ENCODE measurements at regions not wholly inside any gene's neighbourhood (a gene's known extent, or its start where the extent isn't known, plus 50 kb on each side); places are given as distances from the start of the nearest gene placed in this dataset.

DNA sequence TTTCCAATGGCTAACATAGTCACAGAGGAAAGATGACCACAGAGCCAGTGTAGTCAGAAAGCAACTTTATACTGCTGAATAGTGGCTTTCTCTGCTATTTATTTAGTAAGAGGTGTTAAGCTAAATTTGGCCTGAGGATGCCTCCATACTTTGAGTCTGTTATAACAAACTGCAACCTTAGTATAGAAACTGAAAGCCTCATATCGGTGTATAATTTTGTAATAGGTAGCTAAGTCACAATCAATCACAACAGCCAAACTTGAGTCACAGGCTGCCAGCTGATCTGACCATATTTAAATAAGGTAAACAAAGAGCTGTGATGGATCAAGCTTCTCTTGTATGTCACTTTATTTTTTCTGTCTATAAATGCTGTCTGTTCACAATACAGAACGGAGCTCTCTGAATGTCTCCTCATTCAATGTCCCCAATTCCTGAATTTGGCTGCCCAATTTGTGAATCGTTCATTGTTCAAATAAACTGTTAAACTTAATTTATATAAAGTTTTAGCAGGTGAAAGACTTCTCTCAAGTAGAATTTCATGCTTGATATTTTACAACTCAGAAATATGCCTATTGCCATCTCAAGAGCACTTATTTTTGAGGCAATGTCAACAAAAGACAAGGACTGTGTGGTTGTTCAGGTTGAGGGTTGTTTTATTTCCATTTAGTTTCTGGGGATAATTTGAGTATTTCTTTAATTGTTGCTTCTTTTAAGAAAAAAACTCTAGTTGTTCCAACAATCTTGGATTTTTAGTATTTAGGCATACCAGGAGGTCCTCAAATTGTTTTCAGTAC, 339.7 kb upstream of the B3GALT2 start:
- ATAC-seq (no peak), DNase-seq (no peak)
- no peak overlapping the region for H3K27ac ChIP-seq (ENCODE audit: low read length)
- TF ChIP-seq, protein P1, sequence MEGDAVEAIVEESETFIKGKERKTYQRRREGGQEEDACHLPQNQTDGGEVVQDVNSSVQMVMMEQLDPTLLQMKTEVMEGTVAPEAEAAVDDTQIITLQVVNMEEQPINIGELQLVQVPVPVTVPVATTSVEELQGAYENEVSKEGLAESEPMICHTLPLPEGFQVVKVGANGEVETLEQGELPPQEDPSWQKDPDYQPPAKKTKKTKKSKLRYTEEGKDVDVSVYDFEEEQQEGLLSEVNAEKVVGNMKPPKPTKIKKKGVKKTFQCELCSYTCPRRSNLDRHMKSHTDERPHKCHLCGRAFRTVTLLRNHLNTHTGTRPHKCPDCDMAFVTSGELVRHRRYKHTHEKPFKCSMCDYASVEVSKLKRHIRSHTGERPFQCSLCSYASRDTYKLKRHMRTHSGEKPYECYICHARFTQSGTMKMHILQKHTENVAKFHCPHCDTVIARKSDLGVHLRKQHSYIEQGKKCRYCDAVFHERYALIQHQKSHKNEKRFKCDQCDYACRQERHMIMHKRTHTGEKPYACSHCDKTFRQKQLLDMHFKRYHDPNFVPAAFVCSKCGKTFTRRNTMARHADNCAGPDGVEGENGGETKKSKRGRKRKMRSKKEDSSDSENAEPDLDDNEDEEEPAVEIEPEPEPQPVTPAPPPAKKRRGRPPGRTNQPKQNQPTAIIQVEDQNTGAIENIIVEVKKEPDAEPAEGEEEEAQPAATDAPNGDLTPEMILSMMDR (IDR thresholded peaks at IDR 0.05): no peak
- H3K36me3 ChIP-seq (ENCODE audit: control insufficient read depth, insufficient read depth, low read length): no peaks in the 10 kb centered on the region
- 100% methylated on average over 1 of the region's 3 CpGs for WGBS (ENCODE audit: insufficient coverage)
- intact Hi-C loops (cut with micrococcal nuclease): no loop called here
- Mint-ChIP-seq H3K27ac (no peak overlapping the region), H3K4me1 (no peaks in the 10 kb centered on the region), H3K27me3 (ENCODE audit: low read depth in 2 of 2) (no peaks in the 10 kb centered on the region), H3K36me3 (no peaks in the 10 kb centered on the region), H3K9me3 (no peaks in the 10 kb centered on the region), H3K4me3 (no peak overlapping the region)
- H3K9me3 ChIP-seq (ENCODE audit: control insufficient read depth, insufficient read depth, low read length): no peaks in the 10 kb centered on the region
- no peaks in the 10 kb centered on the region for H3K27me3 ChIP-seq (ENCODE audit: control insufficient read depth, insufficient read depth, low read length)
- H3K4me1 ChIP-seq (ENCODE audit: control insufficient read depth, insufficient read depth, low read length): no peaks in the 10 kb centered on the region
- H3K4me3 ChIP-seq (ENCODE audit: low read length): no peak overlapping the region

DNA sequence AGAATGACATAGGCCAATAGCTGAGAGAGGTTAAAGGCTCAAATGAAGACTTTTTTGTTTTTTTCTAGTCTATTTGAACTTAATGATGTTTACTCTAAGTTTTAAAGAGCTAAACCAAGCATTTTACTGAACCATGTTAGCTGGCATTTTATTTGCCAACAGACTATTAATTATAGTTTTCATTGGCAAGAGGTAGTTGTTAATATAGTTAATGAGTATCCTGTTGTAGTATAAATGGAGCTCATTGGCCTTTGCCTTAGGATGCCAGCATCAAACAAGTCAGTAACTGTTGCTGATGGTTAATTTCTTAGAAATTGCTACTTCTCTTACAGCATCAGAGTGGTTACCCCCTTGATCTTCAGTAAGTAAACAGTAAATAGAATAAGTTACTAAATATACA, 339.0 kb upstream of the B3GALT2 start:
- Mint-ChIP-seq H3K4me3 (no peak overlapping the region), H3K27me3 (ENCODE audit: low read depth in 2 of 2) (no peaks in the 10 kb centered on the region), H3K9me3 (no peaks in the 10 kb centered on the region), H3K27ac (no peak overlapping the region), H3K4me1 (no peaks in the 10 kb centered on the region), H3K36me3 (no peaks in the 10 kb centered on the region)
- intact Hi-C loops (cut with micrococcal nuclease): no loop called here
- Histone ChIP-seq H3K36me3 (ENCODE audit: control insufficient read depth, insufficient read depth, low read length) (no peaks in the 10 kb centered on the region), H3K4me1 (ENCODE audit: control insufficient read depth, insufficient read depth, low read length) (no peaks in the 10 kb centered on the region), H3K9me3 (ENCODE audit: control insufficient read depth, insufficient read depth, low read length) (no peaks in the 10 kb centered on the region), H3K27ac (ENCODE audit: low read length) (no peak overlapping the region), H3K27me3 (ENCODE audit: control insufficient read depth, insufficient read depth, low read length) (no peaks in the 10 kb centered on the region), H3K4me3 (ENCODE audit: low read length) (no peak overlapping the region)
- TF ChIP-seq, protein P1 (IDR thresholded peaks at IDR 0.05): no peak
- DNase-seq (no peak), ATAC-seq (no peak)

DNA sequence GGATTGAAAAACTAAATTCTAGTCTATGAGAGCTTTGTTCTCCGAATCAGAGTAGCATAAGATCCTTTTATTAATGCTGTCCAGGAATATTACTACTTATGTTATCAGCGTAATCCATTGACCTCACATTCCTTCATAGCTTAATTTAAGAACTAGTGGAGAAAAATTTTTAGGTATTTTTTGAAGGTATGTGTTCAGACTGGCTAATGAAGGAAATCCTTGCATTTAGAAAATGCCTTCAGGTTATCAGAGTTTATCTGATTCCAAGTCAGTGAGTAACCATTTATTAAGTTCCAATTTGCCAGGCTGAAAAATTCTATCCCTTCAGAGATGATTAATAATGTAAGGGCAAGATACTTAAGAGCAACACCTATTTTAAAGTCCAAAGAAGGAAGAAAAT, 338.2 kb upstream of the B3GALT2 start:
- no peaks in the 10 kb centered on the region for H3K36me3 ChIP-seq (ENCODE audit: control insufficient read depth, insufficient read depth, low read length)
- Mint-ChIP-seq H3K4me1 (no peaks in the 10 kb centered on the region), H3K4me3 (no peak overlapping the region), H3K27me3 (ENCODE audit: low read depth in 2 of 2) (no peaks in the 10 kb centered on the region), H3K36me3 (no peaks in the 10 kb centered on the region), H3K9me3 (no peaks in the 10 kb centered on the region), H3K27ac (no peak overlapping the region)
- no CpG with 5 or more reads among the region's 2 CpGs for WGBS (ENCODE audit: insufficient coverage)
- H3K27me3 ChIP-seq (ENCODE audit: control insufficient read depth, insufficient read depth, low read length): no peaks in the 10 kb centered on the region
- no peaks in the 10 kb centered on the region for H3K9me3 ChIP-seq (ENCODE audit: control insufficient read depth, insufficient read depth, low read length)
- DNase-seq (no peak), ATAC-seq (no peak)
- no peaks in the 10 kb centered on the region for H3K4me1 ChIP-seq (ENCODE audit: control insufficient read depth, insufficient read depth, low read length)
- intact Hi-C loops (cut with micrococcal nuclease): no loop called here
- no peak overlapping the region for H3K4me3 ChIP-seq (ENCODE audit: low read length)
- H3K27ac ChIP-seq (ENCODE audit: low read length): no peak overlapping the region
- TF ChIP-seq, protein P1 (IDR thresholded peaks at IDR 0.05): no peak

DNA sequence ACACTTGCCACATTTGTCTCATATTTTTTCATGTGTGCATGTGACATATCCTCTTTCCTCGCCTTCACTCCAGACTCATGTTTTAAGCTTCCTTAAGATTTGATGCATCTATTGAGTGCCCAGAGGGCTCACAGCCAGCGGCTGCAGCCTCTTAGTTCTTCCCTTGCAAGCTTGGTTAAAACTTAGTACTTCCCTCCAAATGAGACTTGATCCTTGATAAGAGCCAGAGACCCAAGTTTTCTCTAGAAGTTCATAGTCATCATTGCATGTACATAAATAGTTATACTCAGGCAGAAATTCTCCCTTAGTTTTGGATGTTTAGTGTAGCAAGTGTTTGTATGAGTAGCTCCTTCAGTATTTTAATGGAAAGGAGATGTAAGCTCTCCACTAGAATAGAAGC, 337.6 kb upstream of the B3GALT2 start:
- no peak overlapping the region for H3K27ac Mint-ChIP-seq
- H3K4me1 Mint-ChIP-seq: no peaks in the 10 kb centered on the region
- no peak for DNase-seq
- no peak overlapping the region for H3K4me3 ChIP-seq (ENCODE audit: low read length)
- no peak for ATAC-seq
- no peaks in the 10 kb centered on the region for H3K4me1 ChIP-seq (ENCODE audit: control insufficient read depth, insufficient read depth, low read length)
- no peak overlapping the region for H3K4me3 Mint-ChIP-seq
- H3K9me3 ChIP-seq (ENCODE audit: control insufficient read depth, insufficient read depth, low read length): no peaks in the 10 kb centered on the region
- no peaks in the 10 kb centered on the region for H3K9me3 Mint-ChIP-seq
- intact Hi-C loops (cut with micrococcal nuclease): no loop called here
- WGBS (ENCODE audit: insufficient coverage): 94% methylated on average over 2 of the region's 2 CpGs
- TF ChIP-seq, protein P1 (IDR thresholded peaks at IDR 0.05): no peak
- no peak overlapping the region for H3K27ac ChIP-seq (ENCODE audit: low read length)
- no peaks in the 10 kb centered on the region for H3K27me3 Mint-ChIP-seq (ENCODE audit: low read depth in 2 of 2)
- no peaks in the 10 kb centered on the region for H3K36me3 ChIP-seq (ENCODE audit: control insufficient read depth, insufficient read depth, low read length)
- H3K36me3 Mint-ChIP-seq: no peaks in the 10 kb centered on the region
- H3K27me3 ChIP-seq (ENCODE audit: control insufficient read depth, insufficient read depth, low read length): no peaks in the 10 kb centered on the region

Measured in natural killer cell (primary cell).